ENCODE measurements at regions not wholly inside any gene's neighbourhood (a gene's known extent, or its start where the extent isn't known, plus 50 kb on each side); places are given as distances from the start of the nearest gene placed in this dataset.
A peak's percentile ranks its signal among the peaks of the same experiment; 100 is the strongest.

- H3K27ac ChIP-seq (ENCODE audit: insufficient read depth, low read length): no peak overlapping the region
- no peak overlapping the region for H4K91ac ChIP-seq (ENCODE audit: insufficient read depth, low read depth, low read length)
- POLR2A ChIA-PET (ENCODE audit: unreplicated experiment): no interaction called here
- no peak overlapping the region for H3K23ac ChIP-seq (ENCODE audit: low read depth, low read length)
- no peaks in the 10 kb centered on the region for H3K27me3 ChIP-seq (ENCODE audit: control insufficient read depth, insufficient read depth, low read length)
- H4K8ac ChIP-seq (ENCODE audit: low read depth in 2 of 2, low read length in 2 of 2): no peak overlapping the region
- no peak overlapping the region for H2AFZ ChIP-seq (replicated peaks; ENCODE audit: low read length, poor library complexity)
- H3K9me3 ChIP-seq (ENCODE audit: control insufficient read depth, insufficient read depth, low read length): no peaks in the 10 kb centered on the region
- no peak overlapping the region for H3K56ac ChIP-seq (ENCODE audit: extremely low read depth, insufficient read depth, low read length)
- no peak overlapping the region for H2AK5ac ChIP-seq (ENCODE audit: low read depth, low read length)
- CTCF ChIA-PET: no interaction called here
- no peaks in the 10 kb centered on the region for H3K36me3 ChIP-seq (ENCODE audit: control insufficient read depth, insufficient read depth, low read length)
- ATAC-seq (ENCODE audit: low read depth): no peak
- H3K14ac ChIP-seq (replicated peaks; ENCODE audit: low read depth, low read length): no peak overlapping the region
- no peaks in the 10 kb centered on the region for H4K20me1 ChIP-seq (ENCODE audit: insufficient read depth, low read length)
- H3K9ac ChIP-seq (ENCODE audit: low read depth, low read length): no peak overlapping the region
- no peak overlapping the region for H3K18ac ChIP-seq (ENCODE audit: low read depth, low read length)
- H2BK120ac ChIP-seq (ENCODE audit: low read depth, low read length): no peak overlapping the region
- DNase-seq: peak; percentile 50
- no peak for TF ChIP-seq USF2 (IDR thresholded peaks at IDR 0.05; ENCODE audit: low read depth, low read length)
- TF ChIP-seq NFE2L2 (IDR thresholded peaks at IDR 0.05; ENCODE audit: low read depth, low read length): no peak
- no peak for TF ChIP-seq BHLHE40 (IDR thresholded peaks at IDR 0.05; ENCODE audit: low read depth, low read length)
- TF ChIP-seq, protein P1, sequence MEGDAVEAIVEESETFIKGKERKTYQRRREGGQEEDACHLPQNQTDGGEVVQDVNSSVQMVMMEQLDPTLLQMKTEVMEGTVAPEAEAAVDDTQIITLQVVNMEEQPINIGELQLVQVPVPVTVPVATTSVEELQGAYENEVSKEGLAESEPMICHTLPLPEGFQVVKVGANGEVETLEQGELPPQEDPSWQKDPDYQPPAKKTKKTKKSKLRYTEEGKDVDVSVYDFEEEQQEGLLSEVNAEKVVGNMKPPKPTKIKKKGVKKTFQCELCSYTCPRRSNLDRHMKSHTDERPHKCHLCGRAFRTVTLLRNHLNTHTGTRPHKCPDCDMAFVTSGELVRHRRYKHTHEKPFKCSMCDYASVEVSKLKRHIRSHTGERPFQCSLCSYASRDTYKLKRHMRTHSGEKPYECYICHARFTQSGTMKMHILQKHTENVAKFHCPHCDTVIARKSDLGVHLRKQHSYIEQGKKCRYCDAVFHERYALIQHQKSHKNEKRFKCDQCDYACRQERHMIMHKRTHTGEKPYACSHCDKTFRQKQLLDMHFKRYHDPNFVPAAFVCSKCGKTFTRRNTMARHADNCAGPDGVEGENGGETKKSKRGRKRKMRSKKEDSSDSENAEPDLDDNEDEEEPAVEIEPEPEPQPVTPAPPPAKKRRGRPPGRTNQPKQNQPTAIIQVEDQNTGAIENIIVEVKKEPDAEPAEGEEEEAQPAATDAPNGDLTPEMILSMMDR (conservative IDR thresholded peaks at IDR 0.05; ENCODE audit: low read depth, low read length): no peak
- TF ChIP-seq MAZ (IDR thresholded peaks at IDR 0.05; ENCODE audit: borderline replicate concordance, low read depth, low read length): no peak
- no peak for TF ChIP-seq POLR2A (IDR thresholded peaks at IDR 0.05; ENCODE audit: low read depth, low read length)
- no peak for TF ChIP-seq SMC3 (IDR thresholded peaks at IDR 0.05; ENCODE audit: low read depth, low read length)
- TF ChIP-seq MAFK (IDR thresholded peaks at IDR 0.05; ENCODE audit: low read depth, low read length): no peak
- TF ChIP-seq ELK1 (IDR thresholded peaks at IDR 0.05; ENCODE audit: borderline replicate concordance, low read depth, low read length): no peak
- TF ChIP-seq RFX5 (IDR thresholded peaks at IDR 0.05; ENCODE audit: low read depth, low read length): no peak
- TF ChIP-seq RAD21 (IDR thresholded peaks at IDR 0.05; ENCODE audit: low read length): no peak
- no peak for TF ChIP-seq CHD1 (IDR thresholded peaks at IDR 0.05; ENCODE audit: low read depth, low read length)
- no peak for TF ChIP-seq CEBPB (IDR thresholded peaks at IDR 0.05; ENCODE audit: low read depth, low read length)
- TF ChIP-seq RCOR1 (IDR thresholded peaks at IDR 0.05; ENCODE audit: insufficient replicate concordance, low read length): no peak
- TF ChIP-seq MXI1 (IDR thresholded peaks at IDR 0.05; ENCODE audit: borderline replicate concordance, low read depth, low read length): no peak
- TF ChIP-seq FOS (IDR thresholded peaks at IDR 0.05; ENCODE audit: low read depth, low read length): no peak
- dilution Hi-C loops (cut with HindIII; ENCODE audit: low sequenced_read_pairs, unreplicated experiment): no loop called here
- BruUV-seq (replicated peaks): no TSS peak
- no peaks in the 10 kb centered on the region; the same call in 1 of the 2 replicates for H3K9me1 ChIP-seq (ENCODE audit: insufficient read depth, low read length)
- H2BK20ac ChIP-seq (ENCODE audit: low read depth, low read length): no peak overlapping the region
- intact Hi-C loops (cut with micrococcal nuclease): no loop called here
- no CpG with 5 or more reads among the region's 2 CpGs for WGBS, 2 experiments (ENCODE audit: extremely low coverage in 2 of 2, insufficient read length in 1 of 2)
- H3K4me1 ChIP-seq (ENCODE audit: control insufficient read depth, insufficient read depth, low read length): peaks cover 4% of the 10 kb centered on the region; the same call in 1 of the 2 replicates
- no peak overlapping the region for H3K4me3 ChIP-seq (ENCODE audit: insufficient read depth, low read depth, low read length)
- H3K4ac ChIP-seq (ENCODE audit: low read depth, low read length): no peak overlapping the region
- H2AK9ac ChIP-seq (replicated peaks; ENCODE audit: low read depth, low read length, poor library complexity): no peak overlapping the region
- no peaks in the 10 kb centered on the region for H3K79me1 ChIP-seq (ENCODE audit: low read depth in 1 of 2, low read length in 2 of 2)
- H3K4me2 ChIP-seq (ENCODE audit: low read depth, low read length): no peak overlapping the region
- no peak overlapping the region for H4K5ac ChIP-seq (ENCODE audit: low read depth, low read length)
- no peak overlapping the region for H2BK5ac ChIP-seq (ENCODE audit: low read depth, low read length, poor library complexity, severe bottlenecking)
- H2BK15ac ChIP-seq (ENCODE audit: low read depth, low read length): no peak overlapping the region
- in situ Hi-C loops (cut with MboI; ENCODE audit: low sequenced_read_pairs): no loop called here
These were observed 283.2 kb downstream of the RPAP3 start for GRCh38 chr12:47422611-47423010.
